ENCODE measurements at regions not wholly inside any gene's neighbourhood (a gene's known extent, or its start where the extent isn't known, plus 50 kb on each side); places are given as distances from the start of the nearest gene placed in this dataset.

- no peak for TF ChIP-seq GABPA (IDR thresholded peaks at IDR 0.05 in 1 of 2, conservative IDR thresholded peaks at IDR 0.05 in 1 of 2)
- TF ChIP-seq CTCF (IDR thresholded peaks at IDR 0.05; ENCODE audit: low read depth, low read length, missing input control): no peak
- no peak for TF ChIP-seq JUND (IDR thresholded peaks at IDR 0.05)
- TF ChIP-seq ATF3 (IDR thresholded peaks at IDR 0.05): no peak
- no peak for TF ChIP-seq REST (IDR thresholded peaks at IDR 0.05)
- TF ChIP-seq HNF4G (IDR thresholded peaks at IDR 0.05): no peak
Observed at GRCh38 chr2:16346671-16347070, 319.0 kb downstream of the CYRIA start.
